OCI-LY1 (cell line): ENCODE measurements at regions not wholly inside any gene's neighbourhood (a gene's known extent, or its start where the extent isn't known, plus 50 kb on each side); places are given as distances from the start of the nearest gene placed in this dataset.

ENCODE experiments used
- H2AFZ ChIP-seq: fragments of 200-600 bp; sonication (generic), shearing (Covaris generic); 2 replicates; pipeline ENCODE4 v1.6.0; 2014; ENCODE audit warnings: antibody characterized with exemption, mild to moderate bottlenecking, low read length
- H3F3A ChIP-seq: fragments of 200-600 bp; sonication (generic), shearing (Covaris generic); 2 replicates; pipeline ENCODE4 v1.6.0; 2014; ENCODE audit warnings: mild to moderate bottlenecking, antibody characterized with exemption, low read length, moderate library complexity; ENCODE audit not compliant: insufficient read depth
- H3K27ac ChIP-seq: fragments of 200-600 bp; sonication (generic); 2 replicates; pipeline ENCODE4 v1.5.1; 2014; ENCODE audit warnings: low read length, mixed run types, mild to moderate bottlenecking, low read depth; ENCODE audit not compliant: poor library complexity, severe bottlenecking
- H3K27me3 ChIP-seq: fragments of 200-600 bp; sonication (generic); 2 replicates; pipeline ENCODE4 v1.6.0; 2014; ENCODE audit warnings: antibody characterized with exemption, mild to moderate bottlenecking, low read length, moderate library complexity; ENCODE audit not compliant: insufficient read depth
- H3K36me3 ChIP-seq: fragments of 200-600 bp; sonication (generic); 2 replicates; pipeline ENCODE4 v1.6.1; 2014; ENCODE audit warnings: mild to moderate bottlenecking, antibody characterized with exemption, low read length, moderate library complexity, mixed read lengths; ENCODE audit not compliant: insufficient read depth
- H3K4me1 ChIP-seq: fragments of 200-600 bp; sonication (generic); 2 replicates; pipeline ENCODE4 v1.5.1; 2014; ENCODE audit warnings: mild to moderate bottlenecking, low read length, moderate library complexity; ENCODE audit not compliant: insufficient read depth, severe bottlenecking
- H3K4me2 ChIP-seq: fragments of 200-600 bp; sonication (generic), shearing (Covaris generic); 2 replicates; pipeline ENCODE4 v1.6.1; 2014; ENCODE audit warnings: low read length
- H3K4me3 ChIP-seq: fragments of 200-600 bp; sonication (generic); 2 replicates; pipeline ENCODE4 v1.5.1; 2014; ENCODE audit warnings: low read length, low read depth, mild to moderate bottlenecking, mixed read lengths; ENCODE audit not compliant: poor library complexity, severe bottlenecking
- H3K79me2 ChIP-seq: fragments of 200-600 bp; shearing (Covaris generic); 2 replicates; pipeline ENCODE4 v1.6.1; 2016; ENCODE audit warnings: mixed run types, low read length, mixed read lengths; ENCODE audit not compliant: insufficient read depth
- H3K9ac ChIP-seq: fragments of 200-600 bp; sonication (generic), shearing (Covaris generic); 2 replicates; pipeline ENCODE4 v1.6.1; 2014; ENCODE audit warnings: mild to moderate bottlenecking, low read length, mixed read lengths
- H3K9me2 ChIP-seq: fragments of 200-600 bp; sonication (generic), shearing (Covaris generic); 2 replicates; pipeline ENCODE4 v1.6.1; 2014; ENCODE audit warnings: low read depth, mild to moderate bottlenecking, low read length, mixed read lengths
- H3K9me3 ChIP-seq: fragments of 200-600 bp; shearing (Covaris generic); 2 replicates; pipeline ENCODE4 v1.6.1; 2014; ENCODE audit warnings: low read length, mixed read lengths
- H4K20me1 ChIP-seq: fragments of 200-600 bp; sonication (generic), shearing (Covaris generic); 2 replicates; pipeline ENCODE4 v1.6.0; 2016; ENCODE audit warnings: mild to moderate bottlenecking, low read length; ENCODE audit not compliant: insufficient read depth
- EZH2 ChIP-seq: fragments of 200-600 bp; sonication (generic), shearing (Covaris generic); IDR thresholded peaks from 2 replicates; pipeline ENCODE4 v1.8.0; 2017; ENCODE audit warnings: borderline replicate concordance, mixed run types, mild to moderate bottlenecking, antibody characterized with exemption, low read length, moderate library complexity, mixed read lengths
- TF ChIP-seq, protein P1 (sequence below): fragments of 200-600 bp; sonication (generic), shearing (Covaris generic); IDR thresholded peaks from 2 replicates; pipeline ENCODE4 v1.5.1; 2017; ENCODE audit warnings: mild to moderate bottlenecking, antibody characterized with exemption, low read length, moderate library complexity, mixed read lengths

DNA sequence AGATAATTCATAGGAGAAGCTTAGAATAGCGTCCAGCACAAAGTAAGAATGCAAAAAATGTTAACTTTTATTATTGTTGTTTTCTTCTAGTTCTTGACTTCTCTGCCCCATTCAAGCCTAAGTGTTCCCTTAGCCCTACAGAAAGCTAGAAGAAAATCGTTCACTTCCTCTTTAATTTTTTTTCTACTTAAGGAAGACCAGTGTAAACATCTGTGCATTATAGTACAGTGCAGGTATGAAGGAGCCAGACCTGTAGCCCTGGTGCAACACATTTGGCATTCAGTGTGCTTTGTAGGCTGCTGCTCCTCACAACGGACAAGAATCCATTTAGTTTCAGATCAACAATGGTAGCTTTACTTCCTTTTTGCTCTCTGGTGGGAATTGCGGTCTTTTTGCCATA lies 127.8 kb upstream of the SLC7A14 start:
- Histone ChIP-seq H3K9me3 (no peaks in the 10 kb centered on the region), H2AFZ (no peak overlapping the region), H3K4me2 (no peak overlapping the region), H3F3A (no peaks in the 10 kb centered on the region), H4K20me1 (no peaks in the 10 kb centered on the region), H3K27me3 (no peaks in the 10 kb centered on the region), H3K9ac (no peak overlapping the region), H3K9me2 (no peaks in the 10 kb centered on the region), H3K27ac (no peak overlapping the region), H3K36me3 (no peaks in the 10 kb centered on the region), H3K4me3 (no peak overlapping the region), H3K79me2 (no peaks in the 10 kb centered on the region), H3K4me1 (no peaks in the 10 kb centered on the region)
- TF ChIP-seq, protein P1, sequence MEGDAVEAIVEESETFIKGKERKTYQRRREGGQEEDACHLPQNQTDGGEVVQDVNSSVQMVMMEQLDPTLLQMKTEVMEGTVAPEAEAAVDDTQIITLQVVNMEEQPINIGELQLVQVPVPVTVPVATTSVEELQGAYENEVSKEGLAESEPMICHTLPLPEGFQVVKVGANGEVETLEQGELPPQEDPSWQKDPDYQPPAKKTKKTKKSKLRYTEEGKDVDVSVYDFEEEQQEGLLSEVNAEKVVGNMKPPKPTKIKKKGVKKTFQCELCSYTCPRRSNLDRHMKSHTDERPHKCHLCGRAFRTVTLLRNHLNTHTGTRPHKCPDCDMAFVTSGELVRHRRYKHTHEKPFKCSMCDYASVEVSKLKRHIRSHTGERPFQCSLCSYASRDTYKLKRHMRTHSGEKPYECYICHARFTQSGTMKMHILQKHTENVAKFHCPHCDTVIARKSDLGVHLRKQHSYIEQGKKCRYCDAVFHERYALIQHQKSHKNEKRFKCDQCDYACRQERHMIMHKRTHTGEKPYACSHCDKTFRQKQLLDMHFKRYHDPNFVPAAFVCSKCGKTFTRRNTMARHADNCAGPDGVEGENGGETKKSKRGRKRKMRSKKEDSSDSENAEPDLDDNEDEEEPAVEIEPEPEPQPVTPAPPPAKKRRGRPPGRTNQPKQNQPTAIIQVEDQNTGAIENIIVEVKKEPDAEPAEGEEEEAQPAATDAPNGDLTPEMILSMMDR: no peak
- TF ChIP-seq EZH2: no peak

DNA sequence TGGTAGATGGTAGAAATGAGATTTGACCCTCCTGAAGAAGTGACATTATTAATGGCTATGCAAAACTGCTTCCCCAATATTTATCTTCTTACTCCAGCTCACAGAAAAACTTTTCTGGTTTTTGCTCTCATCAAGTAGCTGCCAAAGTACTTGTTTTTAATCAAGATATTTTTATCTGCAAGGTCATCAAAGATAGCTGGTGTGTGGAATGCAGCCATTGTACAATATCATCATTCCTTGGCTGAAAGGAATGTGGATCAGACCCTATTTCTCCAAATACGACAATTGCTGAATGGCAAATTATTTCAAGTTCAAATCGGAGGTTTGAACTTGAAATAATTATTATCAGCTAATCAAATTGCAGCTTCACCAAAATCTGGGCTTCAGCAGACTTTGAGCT lies 126.9 kb upstream of the SLC7A14 start:
- no peaks in the 10 kb centered on the region for H3K9me2 ChIP-seq
- H3K79me2 ChIP-seq: no peaks in the 10 kb centered on the region
- H3K9ac ChIP-seq: no peak overlapping the region
- H3K4me1 ChIP-seq: no peaks in the 10 kb centered on the region
- H3K4me2 ChIP-seq: no peak overlapping the region
- no peaks in the 10 kb centered on the region for H3K27me3 ChIP-seq
- TF ChIP-seq EZH2: no peak
- TF ChIP-seq, protein P1: no peak
- H3F3A ChIP-seq: no peaks in the 10 kb centered on the region
- H2AFZ ChIP-seq: no peak overlapping the region
- H3K9me3 ChIP-seq: no peaks in the 10 kb centered on the region
- H4K20me1 ChIP-seq: no peaks in the 10 kb centered on the region
- H3K27ac ChIP-seq: no peak overlapping the region
- no peak overlapping the region for H3K4me3 ChIP-seq
- H3K36me3 ChIP-seq: no peaks in the 10 kb centered on the region

DNA sequence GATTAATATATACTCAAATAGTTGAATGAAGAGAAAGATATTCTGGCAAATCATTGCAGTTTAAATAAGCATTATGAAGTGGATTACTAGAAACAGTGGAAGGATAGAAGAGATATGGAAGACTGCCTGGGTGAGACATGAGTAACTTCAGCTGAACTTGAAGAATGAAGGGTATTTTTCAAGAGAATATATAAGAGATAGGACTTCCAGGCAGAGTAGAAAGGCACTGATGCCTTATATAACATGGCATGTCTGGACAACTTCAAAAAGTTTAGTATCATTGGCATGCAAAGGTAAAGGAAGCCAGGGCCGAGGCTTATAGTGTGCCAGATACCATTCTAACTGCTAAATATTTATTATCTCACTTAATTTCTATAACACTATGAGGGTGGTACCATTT lies 126.5 kb upstream of the SLC7A14 start:
- Histone ChIP-seq H3K79me2 (no peaks in the 10 kb centered on the region), H2AFZ (no peak overlapping the region), H4K20me1 (no peaks in the 10 kb centered on the region), H3F3A (no peaks in the 10 kb centered on the region), H3K4me3 (no peak overlapping the region), H3K27me3 (no peaks in the 10 kb centered on the region), H3K9ac (no peak overlapping the region), H3K9me2 (no peaks in the 10 kb centered on the region), H3K36me3 (no peaks in the 10 kb centered on the region), H3K9me3 (no peaks in the 10 kb centered on the region), H3K4me1 (no peaks in the 10 kb centered on the region), H3K4me2 (no peak overlapping the region), H3K27ac (no peak overlapping the region)
- TF ChIP-seq, protein P1: no peak
- TF ChIP-seq EZH2: no peak
